ENCODE measurements at regions not wholly inside any gene's neighbourhood (a gene's known extent, or its start where the extent isn't known, plus 50 kb on each side); places are given as distances from the start of the nearest gene placed in this dataset.

GRCh38 chr17:83175119-83175821 is 95.9 kb downstream of the METRNL start:
- TF ChIP-seq EP300 (IDR thresholded peaks at IDR 0.05; ENCODE audit: borderline replicate concordance in 1 of 2, low read depth in 2 of 2, low read length in 2 of 2) (no peak), RAD21 (IDR thresholded peaks at IDR 0.05 in 1 of 2, conservative IDR thresholded peaks at IDR 0.05 in 1 of 2; ENCODE audit: low read depth in 2 of 2, low read length in 2 of 2) (no peak), SP1 (IDR thresholded peaks at IDR 0.05; ENCODE audit: low read depth, low read length) (no peak), POLR2A (IDR thresholded peaks at IDR 0.05; ENCODE audit: control extremely low read depth in 1 of 2, low read depth in 2 of 2, low read length in 2 of 2) (no peak), CTCF (IDR thresholded peaks at IDR 0.05; ENCODE audit: control extremely low read depth in 1 of 3, insufficient read depth in 1 of 3, low read depth in 1 of 3, low read length in 3 of 3) (no peak), ZNF274 (IDR thresholded peaks at IDR 0.05; ENCODE audit: borderline replicate concordance, extremely low read depth, low read length) (no peak), TEAD4 (IDR thresholded peaks at IDR 0.05; ENCODE audit: low read depth, low read length) (no peak), CHD1 (IDR thresholded peaks at IDR 0.05; ENCODE audit: low read depth, low read length) (no peak), CBX5 (IDR thresholded peaks at IDR 0.05; ENCODE audit: low read depth, low read length) (no peak), RNF2 (IDR thresholded peaks at IDR 0.05; ENCODE audit: borderline replicate concordance, low read depth, low read length, missing control alignments, poor library complexity, severe bottlenecking) (no peak), YY1 (IDR thresholded peaks at IDR 0.05; ENCODE audit: low read depth, low read length) (no peak), GTF2F1 (IDR thresholded peaks at IDR 0.05; ENCODE audit: borderline replicate concordance, low read depth, low read length) (no peak), EZH2 (IDR thresholded peaks at IDR 0.05; ENCODE audit: low read depth, low read length, severe bottlenecking) (no peak)
